Stimulated activated CD4-positive, alpha-beta T cell treated with anti-CD3 and anti-CD28 coated beads, Interleukin-2, amount 100 ng/mL, for 24 hours (primary cell): ENCODE measurements at regions not wholly inside any gene's neighbourhood (a gene's known extent, or its start where the extent isn't known, plus 50 kb on each side); places are given as distances from the start of the nearest gene placed in this dataset.

ENCODE experiments used
- DNase-seq, 2 donors: peaks; one replicate each; pipeline ENCODE4 v3.0.0-alpha.2; 2020

GRCh38 chr10:69684020-69684980 is 54.3 kb downstream of the FAM241B start:
- DNase-seq: no peak

GRCh38 chr10:69684981-69685353 is 54.9 kb downstream of the FAM241B start:
- no peak for DNase-seq

- no peak for DNase-seq
Observed at GRCh38 chr10:69685426-69685801, 55.4 kb downstream of the FAM241B start.

- no peak for DNase-seq
Observed at GRCh38 chr10:69685802-69686585, 55.9 kb downstream of the FAM241B start.

- DNase-seq: no peak
Observed at GRCh38 chr10:69686866-69687265, 56.8 kb downstream of the FAM241B start.

- no peak for DNase-seq
Observed at GRCh38 chr10:69687426-69687825, 57.4 kb downstream of the FAM241B start.

GRCh38 chr10:69692267-69692666 is 62.2 kb downstream of the FAM241B start:
- DNase-seq: no peak

GRCh38 chr10:69692891-69693290 is 62.8 kb downstream of the FAM241B start:
- no peak for DNase-seq

GRCh38 chr10:69693886-69694285 is 63.8 kb downstream of the FAM241B start:
- DNase-seq: no peak

- DNase-seq: peak in 1 of 2 donors; percentile 10
Observed at GRCh38 chr10:69696073-69696731, 66.2 kb downstream of the FAM241B start.

- DNase-seq: no peak
Observed at GRCh38 chr10:69697006-69697405, 67.0 kb downstream of the FAM241B start.

GRCh38 chr10:69703256-69703655 is 73.2 kb downstream of the FAM241B start:
- DNase-seq: no peak

- no peak for DNase-seq
Observed at GRCh38 chr10:69703766-69704630, 74.0 kb downstream of the FAM241B start.

GRCh38 chr10:69709366-69709941 is 79.4 kb downstream of the FAM241B start:
- no peak for DNase-seq

GRCh38 chr10:69710008-69710888 is 80.2 kb downstream of the FAM241B start:
- no peak for DNase-seq

- DNase-seq: no peak
Observed at GRCh38 chr10:69712342-69712741, 82.3 kb downstream of the FAM241B start.

- no peak for DNase-seq
Observed at GRCh38 chr10:69714572-69714971, 84.5 kb downstream of the FAM241B start.

GRCh38 chr10:69715156-69715898 is 85.3 kb downstream of the FAM241B start:
- DNase-seq: no peak

- DNase-seq: no peak
Observed at GRCh38 chr10:69715899-69716606, 85.7 kb upstream of the COL13A1 start.
